Esophagus squamous epithelium (tissue), 5 donors: ENCODE measurements at regions not wholly inside any gene's neighbourhood (a gene's known extent, or its start where the extent isn't known, plus 50 kb on each side); places are given as distances from the start of the nearest gene placed in this dataset.

Experiments
- DNase-seq: peaks from one replicate; lab custom pipeline; 2025; lab: John Stamatoyannopoulos, UW
- H3K27ac ChIP-seq, 4 donors: fragments of 200-600 bp; sonication (generic); one replicate each; pipeline ENCODE4 v1.5.1; 2016 to 2019; ENCODE audit warnings: mild to moderate bottlenecking in 1 of 4
- H3K27me3 ChIP-seq, 4 donors: fragments of 200-600 bp; sonication (generic); 1 replicate in 3 of 4; 2 replicates in 1 of 4; pipeline versions ENCODE4 v1.5.1 to v1.6.0; 2017 to 2021; ENCODE audit warnings: antibody characterized with exemption in 1 of 4
- H3K36me3 ChIP-seq, 3 donors: fragments of 200-600 bp; sonication (generic); one replicate each; pipeline ENCODE4 v1.5.1; 2016 to 2019
- H3K4me1 ChIP-seq, 3 donors: fragments of 200-600 bp; sonication (generic); one replicate each; pipeline ENCODE4 v1.5.1; 2017 to 2019
- H3K4me3 ChIP-seq, 4 donors: fragments of 200-600 bp; sonication (generic); 1 replicate in 3 of 4; 2 replicates in 1 of 4; pipeline ENCODE4 v1.5.1; 2016 to 2019; ENCODE audit warnings: mild to moderate bottlenecking in 2 of 4, moderate library complexity in 1 of 4
- H3K9me3 ChIP-seq, 3 donors: fragments of 200-600 bp; sonication (generic); one replicate each; pipeline ENCODE4 v1.5.1; 2016 to 2019
- POLR2A ChIP-seq, 4 donors: fragments of 450-650 bp; IDR thresholded peaks; one replicate each; pipeline ENCODE4 v1.6.1; 2017; ENCODE audit warnings: antibody characterized with exemption in 4 of 4, mild to moderate bottlenecking in 4 of 4, moderate library complexity in 3 of 4
- WGBS, 2 donors: methylation state at CpG; one replicate each; pipeline ENCODE4 v1.1.5; 2018; 5-methylcytosine and 5-hydroxymethylcytosine counted together
- intact Hi-C: fragments of 100-400 bp; cut with DNase I; formaldehyde crosslinking; loops from one replicate; pipeline ENCODE4 v1.15.0; 2022
- TF ChIP-seq, protein P1 (sequence below), 6 experiments: fragments of 450-650 bp in 4 of 6; fragments of 200-600 bp in 2 of 6; sonication (generic) in 2 of 6; IDR thresholded peaks; one replicate each; pipeline ENCODE4 v1.5.1; 2016 to 2019; ENCODE audit warnings: antibody characterized with exemption in 6 of 6, mild to moderate bottlenecking in 4 of 6, moderate library complexity in 4 of 6
- donor health status: DM: yes; HTN: yes; CAD: no.

GRCh38 chr5:2227433-2227832, 344.7 kb upstream of the IRX4 start:
- TF ChIP-seq POLR2A (IDR thresholded peaks at IDR 0.05), result no peak
- TF ChIP-seq, protein P1, sequence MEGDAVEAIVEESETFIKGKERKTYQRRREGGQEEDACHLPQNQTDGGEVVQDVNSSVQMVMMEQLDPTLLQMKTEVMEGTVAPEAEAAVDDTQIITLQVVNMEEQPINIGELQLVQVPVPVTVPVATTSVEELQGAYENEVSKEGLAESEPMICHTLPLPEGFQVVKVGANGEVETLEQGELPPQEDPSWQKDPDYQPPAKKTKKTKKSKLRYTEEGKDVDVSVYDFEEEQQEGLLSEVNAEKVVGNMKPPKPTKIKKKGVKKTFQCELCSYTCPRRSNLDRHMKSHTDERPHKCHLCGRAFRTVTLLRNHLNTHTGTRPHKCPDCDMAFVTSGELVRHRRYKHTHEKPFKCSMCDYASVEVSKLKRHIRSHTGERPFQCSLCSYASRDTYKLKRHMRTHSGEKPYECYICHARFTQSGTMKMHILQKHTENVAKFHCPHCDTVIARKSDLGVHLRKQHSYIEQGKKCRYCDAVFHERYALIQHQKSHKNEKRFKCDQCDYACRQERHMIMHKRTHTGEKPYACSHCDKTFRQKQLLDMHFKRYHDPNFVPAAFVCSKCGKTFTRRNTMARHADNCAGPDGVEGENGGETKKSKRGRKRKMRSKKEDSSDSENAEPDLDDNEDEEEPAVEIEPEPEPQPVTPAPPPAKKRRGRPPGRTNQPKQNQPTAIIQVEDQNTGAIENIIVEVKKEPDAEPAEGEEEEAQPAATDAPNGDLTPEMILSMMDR (IDR thresholded peaks at IDR 0.05), result no peak
- DNase-seq, result no peak
- Histone ChIP-seq H3K4me3 (no peak overlapping the region), H3K27ac (no peak overlapping the region), H3K27me3 (peaks cover 0 to 3% (median 0%) of the 10 kb centered on the region in 4 donors), H3K36me3 (no peaks in the 10 kb centered on the region), H3K9me3 (no peaks in the 10 kb centered on the region), H3K4me1 (no peaks in the 10 kb centered on the region)
- intact Hi-C loops, result no loop called here
- 40 to 50% methylated on average over 1 to 2 of the region's 3 CpGs for WGBS, 2 donors

DNA sequence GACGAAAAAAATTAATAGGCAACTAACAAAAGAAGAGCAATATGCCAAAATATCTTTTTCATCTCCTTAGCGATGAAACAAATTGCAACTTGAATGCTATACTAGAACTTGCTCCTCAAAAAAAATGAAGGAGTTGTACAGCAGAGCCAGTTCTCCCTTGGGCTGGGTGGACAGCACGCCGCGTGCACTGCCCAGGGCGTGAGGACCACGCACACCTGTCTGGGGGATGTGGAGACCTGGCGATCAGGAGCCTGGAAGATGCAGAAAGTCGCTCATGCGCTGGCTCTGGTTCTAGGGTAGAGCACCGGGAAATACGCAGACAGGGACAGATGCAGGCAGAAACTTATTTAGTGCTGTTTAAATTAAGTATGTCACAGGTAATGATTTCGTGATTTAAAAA, 342.0 kb upstream of the IRX4 start:
- no peaks in the 10 kb centered on the region for H3K36me3 ChIP-seq
- no peak for DNase-seq
- H3K27me3 ChIP-seq, result peaks cover 0 to 7% (median 0%) of the 10 kb centered on the region in 4 donors
- 83 to 88% methylated on average over 13 of the region's 13 CpGs for WGBS, 2 donors
- intact Hi-C loops, result no loop called here
- H3K4me1 ChIP-seq, result no peaks in the 10 kb centered on the region
- H3K27ac ChIP-seq, result no peak overlapping the region
- TF ChIP-seq, protein P1 (IDR thresholded peaks at IDR 0.05), result no peak
- TF ChIP-seq POLR2A (IDR thresholded peaks at IDR 0.05), result no peak
- H3K9me3 ChIP-seq, result no peaks in the 10 kb centered on the region
- H3K4me3 ChIP-seq, result no peak overlapping the region

GRCh38 chr5:2223303-2223702, 340.6 kb upstream of the IRX4 start:
- TF ChIP-seq, protein P1 (IDR thresholded peaks at IDR 0.05), result no peak
- TF ChIP-seq POLR2A (IDR thresholded peaks at IDR 0.05), result no peak
- H3K9me3 ChIP-seq, result no peaks in the 10 kb centered on the region
- intact Hi-C loops, result no loop called here
- 76 to 80% methylated on average over 9 to 15 of the region's 15 CpGs for WGBS, 2 donors
- no peak for DNase-seq
- H3K27ac ChIP-seq, result no peak overlapping the region
- no peaks in the 10 kb centered on the region for H3K36me3 ChIP-seq
- peaks cover 0 to 7% (median 0%) of the 10 kb centered on the region in 4 donors for H3K27me3 ChIP-seq
- H3K4me1 ChIP-seq, result no peaks in the 10 kb centered on the region
- H3K4me3 ChIP-seq, result no peak overlapping the region

DNA sequence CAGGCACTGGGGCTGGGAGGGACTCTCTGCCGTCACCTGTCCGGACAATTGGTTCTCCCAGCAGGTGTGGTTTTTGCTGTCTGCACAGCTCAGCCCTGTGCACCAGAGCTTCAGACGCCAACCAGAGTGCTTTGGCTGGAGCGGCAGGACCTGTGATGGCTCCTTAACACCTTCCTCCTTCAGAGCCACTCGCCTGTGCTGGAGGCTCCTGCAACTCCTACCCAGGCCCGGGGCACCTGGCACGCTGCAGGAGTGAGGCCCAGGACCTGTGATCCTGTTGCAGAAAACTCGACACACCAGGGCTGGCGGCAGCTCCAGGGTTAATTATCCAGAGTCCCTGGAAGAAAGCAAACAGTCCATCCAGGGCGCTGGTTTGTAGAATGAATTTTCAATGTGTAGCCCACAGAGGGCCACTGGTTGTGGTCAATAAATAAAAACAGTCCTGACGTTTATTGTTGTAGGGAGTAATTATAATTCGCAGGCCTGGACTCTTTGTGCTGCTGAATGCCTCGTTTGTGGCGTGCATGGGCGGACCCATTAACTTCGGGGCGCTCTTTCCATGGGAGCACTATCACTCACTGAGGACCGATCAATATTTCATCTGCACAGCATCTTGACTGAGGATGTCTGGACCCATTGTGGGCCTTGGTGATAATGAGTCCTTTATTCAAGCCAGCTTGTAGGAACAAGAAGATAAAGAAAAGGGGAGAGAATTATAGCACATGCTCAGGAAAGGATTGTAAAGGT, 339.7 kb upstream of the IRX4 start:
- Histone ChIP-seq H3K36me3 (no peaks in the 10 kb centered on the region), H3K9me3 (no peaks in the 10 kb centered on the region), H3K27ac (no peak overlapping the region), H3K4me3 (no peak overlapping the region), H3K27me3 (peaks cover 0 to 5% (median 0%) of the 10 kb centered on the region in 4 donors), H3K4me1 (no peaks in the 10 kb centered on the region)
- intact Hi-C loops, result no loop called here
- 79 to 82% methylated on average over 5 to 14 of the region's 18 CpGs for WGBS, 2 donors
- TF ChIP-seq, protein P1 (IDR thresholded peaks at IDR 0.05), result no peak
- no peak for TF ChIP-seq POLR2A (IDR thresholded peaks at IDR 0.05)
- DNase-seq, result no peak

DNA sequence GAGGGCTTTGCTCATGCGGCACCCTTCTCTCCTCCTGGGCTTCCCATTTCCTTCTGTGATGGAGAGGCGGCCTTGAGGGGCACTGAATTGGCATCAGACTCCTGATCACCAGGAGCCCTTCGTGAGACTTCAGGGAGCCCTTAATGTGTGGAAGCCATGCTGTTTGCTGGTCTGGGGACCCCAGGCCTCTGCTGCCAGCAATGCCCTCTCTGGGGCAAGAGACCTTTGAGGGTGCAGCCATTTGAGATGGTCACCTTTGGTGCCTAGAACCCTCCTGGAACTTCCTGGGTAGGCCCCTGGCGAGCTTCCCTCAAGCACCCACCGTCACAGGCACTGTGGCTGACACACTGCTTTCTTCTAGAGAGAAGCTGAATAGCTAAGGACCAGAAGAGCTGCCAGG, 338.7 kb upstream of the IRX4 start:
- Histone ChIP-seq H3K9me3 (no peaks in the 10 kb centered on the region), H3K36me3 (no peaks in the 10 kb centered on the region), H3K27ac (no peak overlapping the region), H3K4me3 (no peak overlapping the region), H3K4me1 (no peaks in the 10 kb centered on the region), H3K27me3 (peaks cover 0 to 4% (median 0%) of the 10 kb centered on the region in 4 donors)
- TF ChIP-seq, protein P1 (IDR thresholded peaks at IDR 0.05), result no peak
- no peak for TF ChIP-seq POLR2A (IDR thresholded peaks at IDR 0.05)
- no peak for DNase-seq
- 93% methylated on average over 2 of the region's 5 CpGs; no CpG with 5 or more reads in 1 of the 2 donors for WGBS, 2 donors
- intact Hi-C loops, result no loop called here
